Panc1 (cell line): ENCODE measurements at regions not wholly inside any gene's neighbourhood (a gene's known extent, or its start where the extent isn't known, plus 50 kb on each side); places are given as distances from the start of the nearest gene placed in this dataset.

Experiments
- ATAC-seq: fragments of 200-7000 bp; cut with Tn5 transposase; 2 replicates; pipeline ENCODE4 v1.9.1; 2020; ENCODE audit warnings: mild to moderate bottlenecking, moderate library complexity
- BruUV-seq: library from RNA; stranded (reverse); fragments of 400-500 nt; replicated peaks from 2 replicates; lab custom pipeline; 2021; lab: Mats Ljungman, UMichigan
- CTCF ChIA-PET: fragments of 300-600 bp; sonication (Branson Sonifier 250); formaldehyde crosslinking; loops from one replicate; lab custom pipeline; 2022; ENCODE audit warnings: antibody characterized with exemption; lab: Charles Lee
- POLR2A ChIA-PET: fragments of 300-600 bp; sonication (Branson Sonifier 250); formaldehyde crosslinking; loops from one replicate; lab custom pipeline; 2022; ENCODE audit warnings: antibody characterized with exemption; lab: Charles Lee
- DNase-seq: peaks from one replicate; pipeline ENCODE4 v3.0.0-alpha.2; 2010; ENCODE audit warnings: low read depth, low spot score
- H3K27ac ChIP-seq: 2 replicates; pipeline ENCODE4 v1.5.1; 2011; ENCODE audit warnings: mild to moderate bottlenecking, low read length, inconsistent platforms
- H3K27me3 ChIP-seq: fragments of 200-500 bp; sonication (Bioruptor generic); 2 replicates; pipeline ENCODE4 v1.6.0; 2014; ENCODE audit warnings: low read length, inconsistent platforms; ENCODE audit not compliant: control insufficient read depth, insufficient read depth
- H3K36me3 ChIP-seq: fragments of 200-500 bp; sonication (Bioruptor generic); 2 replicates; pipeline ENCODE4 v1.5.1; 2014; ENCODE audit warnings: inconsistent platforms, mild to moderate bottlenecking, low read length, moderate library complexity; ENCODE audit not compliant: control insufficient read depth, insufficient read depth
- H3K4me1 ChIP-seq: 2 replicates; pipeline ENCODE4 v1.5.1; 2011; ENCODE audit warnings: inconsistent platforms, mild to moderate bottlenecking, low read length, moderate library complexity; ENCODE audit not compliant: control insufficient read depth, insufficient read depth
- H3K4me3 ChIP-seq, 2 experiments: 2 replicates each; pipeline ENCODE4 v1.5.1; 2011 to 2012; ENCODE audit warnings: low read depth in 2 of 2, low read length in 2 of 2, mild to moderate bottlenecking in 2 of 2, inconsistent platforms in 1 of 2, moderate library complexity in 1 of 2
- H3K9me3 ChIP-seq: fragments of 200-500 bp; sonication (Bioruptor generic); 2 replicates; pipeline ENCODE4 v1.5.1; 2014; ENCODE audit warnings: low read depth, mild to moderate bottlenecking, inconsistent platforms, low read length, moderate library complexity; ENCODE audit not compliant: control insufficient read depth, insufficient read depth
- POLR2AphosphoS5 ChIP-seq: IDR thresholded peaks from 2 replicates; pipeline ENCODE4 v1.6.1; 2012; ENCODE audit warnings: mild to moderate bottlenecking, low read depth, low read length, moderate library complexity
- SIN3A ChIP-seq: IDR thresholded peaks from 2 replicates; pipeline ENCODE4 v1.6.1; 2012; ENCODE audit warnings: low read depth, mild to moderate bottlenecking, low read length, moderate library complexity, borderline replicate concordance; ENCODE audit not compliant: insufficient read depth
- TCF7L2 ChIP-seq: IDR thresholded peaks from 2 replicates; pipeline ENCODE4 v1.6.1; 2011; ENCODE audit warnings: mild to moderate bottlenecking, low read depth, low read length, inconsistent platforms
- in situ Hi-C: cut with HindIII; loops from 2 replicates; pipeline ENCODE4 v1.10.0; 2016; ENCODE audit warnings: low sequenced_read_pairs, low pct_unique_long_range_greater_than_20kb
- intact Hi-C: fragments of 100-400 bp; cut with micrococcal nuclease; formaldehyde crosslinking; loops from one replicate; pipeline ENCODE4 v1.10.0; 2022; ENCODE audit not compliant: unreplicated experiment
- TF ChIP-seq, protein P1 (sequence below), 2 experiments: IDR thresholded peaks; 2 replicates each; pipeline ENCODE4 v1.6.1; 2011 to 2012; ENCODE audit warnings: low read depth in 2 of 2, control low read depth in 1 of 2, low read length in 1 of 2, mild to moderate bottlenecking in 1 of 2, moderate library complexity in 1 of 2; ENCODE audit not compliant: insufficient read depth in 1 of 2
- TF ChIP-seq, protein P2 (sequence below): fragments of 450-650 bp; IDR thresholded peaks from 2 replicates; pipeline ENCODE4 v1.5.1; 2017; ENCODE audit warnings: mild to moderate bottlenecking

DNA sequence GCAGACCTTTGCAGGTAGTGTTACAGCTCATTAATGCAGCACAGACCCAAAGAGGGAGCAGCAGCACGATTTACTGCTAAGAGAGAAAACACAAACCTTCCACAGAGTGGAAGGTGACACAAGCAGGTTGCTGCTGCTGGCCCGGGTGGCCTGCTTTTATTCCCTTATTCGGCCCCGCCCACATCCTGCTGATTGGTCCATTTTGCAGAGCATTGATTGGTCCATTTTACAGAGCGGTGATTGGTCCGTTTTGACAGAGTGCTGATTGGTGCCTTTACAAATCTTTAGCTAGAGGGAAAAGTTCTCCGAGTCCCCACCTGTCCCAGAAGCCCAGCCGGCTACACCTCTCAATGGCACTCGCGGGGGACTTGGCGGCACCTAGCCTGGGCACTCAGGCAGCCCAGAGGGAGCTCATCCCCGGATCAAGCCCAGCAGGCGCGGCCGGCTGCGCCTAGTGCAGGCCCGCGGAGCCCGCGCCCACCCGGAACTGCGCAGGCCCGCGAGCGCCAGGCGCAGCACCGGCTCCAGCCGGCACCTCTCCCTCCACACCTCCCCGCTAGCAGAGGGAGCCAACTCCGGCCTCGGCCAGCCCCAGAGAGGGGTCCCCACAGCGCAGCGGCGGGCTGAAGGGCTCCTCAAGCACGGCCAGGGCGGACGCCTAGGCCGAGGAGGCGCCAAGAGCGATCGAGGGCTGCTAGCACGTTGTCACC is 825.6 kb upstream of the HS6ST1 start:
- H3K27me3 ChIP-seq = no peaks in the 10 kb centered on the region
- H3K4me3 ChIP-seq = no peak overlapping the region
- intact Hi-C loops = no loop called here
- in situ Hi-C loops = no loop called here
- ChIA-PET CTCF (no interaction called here), POLR2A (no interaction called here)
- TF ChIP-seq TCF7L2 = no peak
- TF ChIP-seq POLR2AphosphoS5 = no peak
- no peak for TF ChIP-seq SIN3A
- TF ChIP-seq, protein P1, sequence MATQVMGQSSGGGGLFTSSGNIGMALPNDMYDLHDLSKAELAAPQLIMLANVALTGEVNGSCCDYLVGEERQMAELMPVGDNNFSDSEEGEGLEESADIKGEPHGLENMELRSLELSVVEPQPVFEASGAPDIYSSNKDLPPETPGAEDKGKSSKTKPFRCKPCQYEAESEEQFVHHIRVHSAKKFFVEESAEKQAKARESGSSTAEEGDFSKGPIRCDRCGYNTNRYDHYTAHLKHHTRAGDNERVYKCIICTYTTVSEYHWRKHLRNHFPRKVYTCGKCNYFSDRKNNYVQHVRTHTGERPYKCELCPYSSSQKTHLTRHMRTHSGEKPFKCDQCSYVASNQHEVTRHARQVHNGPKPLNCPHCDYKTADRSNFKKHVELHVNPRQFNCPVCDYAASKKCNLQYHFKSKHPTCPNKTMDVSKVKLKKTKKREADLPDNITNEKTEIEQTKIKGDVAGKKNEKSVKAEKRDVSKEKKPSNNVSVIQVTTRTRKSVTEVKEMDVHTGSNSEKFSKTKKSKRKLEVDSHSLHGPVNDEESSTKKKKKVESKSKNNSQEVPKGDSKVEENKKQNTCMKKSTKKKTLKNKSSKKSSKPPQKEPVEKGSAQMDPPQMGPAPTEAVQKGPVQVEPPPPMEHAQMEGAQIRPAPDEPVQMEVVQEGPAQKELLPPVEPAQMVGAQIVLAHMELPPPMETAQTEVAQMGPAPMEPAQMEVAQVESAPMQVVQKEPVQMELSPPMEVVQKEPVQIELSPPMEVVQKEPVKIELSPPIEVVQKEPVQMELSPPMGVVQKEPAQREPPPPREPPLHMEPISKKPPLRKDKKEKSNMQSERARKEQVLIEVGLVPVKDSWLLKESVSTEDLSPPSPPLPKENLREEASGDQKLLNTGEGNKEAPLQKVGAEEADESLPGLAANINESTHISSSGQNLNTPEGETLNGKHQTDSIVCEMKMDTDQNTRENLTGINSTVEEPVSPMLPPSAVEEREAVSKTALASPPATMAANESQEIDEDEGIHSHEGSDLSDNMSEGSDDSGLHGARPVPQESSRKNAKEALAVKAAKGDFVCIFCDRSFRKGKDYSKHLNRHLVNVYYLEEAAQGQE (IDR thresholded peaks at IDR 0.05; ENCODE audit: insufficient read depth in 1 of 2, low read depth in 2 of 2, low read length in 1 of 2) = no peak
- TF ChIP-seq, protein P2, sequence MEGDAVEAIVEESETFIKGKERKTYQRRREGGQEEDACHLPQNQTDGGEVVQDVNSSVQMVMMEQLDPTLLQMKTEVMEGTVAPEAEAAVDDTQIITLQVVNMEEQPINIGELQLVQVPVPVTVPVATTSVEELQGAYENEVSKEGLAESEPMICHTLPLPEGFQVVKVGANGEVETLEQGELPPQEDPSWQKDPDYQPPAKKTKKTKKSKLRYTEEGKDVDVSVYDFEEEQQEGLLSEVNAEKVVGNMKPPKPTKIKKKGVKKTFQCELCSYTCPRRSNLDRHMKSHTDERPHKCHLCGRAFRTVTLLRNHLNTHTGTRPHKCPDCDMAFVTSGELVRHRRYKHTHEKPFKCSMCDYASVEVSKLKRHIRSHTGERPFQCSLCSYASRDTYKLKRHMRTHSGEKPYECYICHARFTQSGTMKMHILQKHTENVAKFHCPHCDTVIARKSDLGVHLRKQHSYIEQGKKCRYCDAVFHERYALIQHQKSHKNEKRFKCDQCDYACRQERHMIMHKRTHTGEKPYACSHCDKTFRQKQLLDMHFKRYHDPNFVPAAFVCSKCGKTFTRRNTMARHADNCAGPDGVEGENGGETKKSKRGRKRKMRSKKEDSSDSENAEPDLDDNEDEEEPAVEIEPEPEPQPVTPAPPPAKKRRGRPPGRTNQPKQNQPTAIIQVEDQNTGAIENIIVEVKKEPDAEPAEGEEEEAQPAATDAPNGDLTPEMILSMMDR = no peak
- DNase-seq = no peak
- ATAC-seq = no peak
- H3K27ac ChIP-seq = no peak overlapping the region
- no peaks in the 10 kb centered on the region for H3K36me3 ChIP-seq
- H3K4me1 ChIP-seq = no peaks in the 10 kb centered on the region
- no TSS peak for BruUV-seq
- H3K9me3 ChIP-seq = no peaks in the 10 kb centered on the region

DNA sequence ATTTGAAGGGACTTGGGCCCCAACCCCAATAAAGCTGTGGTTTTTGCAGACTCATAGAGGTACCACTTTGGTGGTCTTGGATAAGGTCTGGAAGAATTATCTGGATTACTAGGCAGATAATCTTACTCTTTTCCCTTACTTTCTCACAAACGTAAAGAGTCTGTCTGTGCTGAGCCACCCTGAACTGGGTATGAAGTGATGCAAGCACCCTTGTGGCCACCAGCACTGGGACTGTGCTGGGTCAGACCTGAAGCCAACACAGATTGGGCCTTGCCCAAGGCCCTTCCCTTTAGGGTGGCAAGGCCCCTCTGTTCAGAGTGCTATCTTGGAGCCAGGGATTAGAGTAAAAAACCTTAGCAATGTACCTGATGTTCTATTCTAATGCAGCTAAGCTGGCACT is 827.0 kb upstream of the RAB6C start:
- Histone ChIP-seq H3K27ac (no peak overlapping the region), H3K9me3 (no peaks in the 10 kb centered on the region), H3K4me1 (no peaks in the 10 kb centered on the region), H3K4me3 (no peak overlapping the region), H3K27me3 (no peaks in the 10 kb centered on the region), H3K36me3 (no peaks in the 10 kb centered on the region)
- TF ChIP-seq POLR2AphosphoS5 (no peak), SIN3A (no peak), TCF7L2 (no peak)
- TF ChIP-seq, protein P1 (IDR thresholded peaks at IDR 0.05; ENCODE audit: insufficient read depth in 1 of 2, low read depth in 2 of 2, low read length in 1 of 2) = no peak
- TF ChIP-seq, protein P2 = no peak
- intact Hi-C loops (no loop called here), in situ Hi-C loops (no loop called here)
- ATAC-seq (no peak), DNase-seq (no peak)
- ChIA-PET POLR2A (no interaction called here), CTCF (no interaction called here)
- BruUV-seq = no TSS peak
